GM21786 (cell line): ENCODE measurements at regions not wholly inside any gene's neighbourhood (a gene's known extent, or its start where the extent isn't known, plus 50 kb on each side); places are given as distances from the start of the nearest gene placed in this dataset.
"Not testable (repeated sequence)": the region's sequence is repeated elsewhere in the genome, so short reads cannot be mapped to it uniquely, and the experiment has no call there.

Source experiments
- ATAC-seq: cut with Tn5 transposase; IDR thresholded peaks from one replicate; pipeline ENCODE4 v1.9.1; 2021; ENCODE audit not compliant: unreplicated experiment

DNA sequence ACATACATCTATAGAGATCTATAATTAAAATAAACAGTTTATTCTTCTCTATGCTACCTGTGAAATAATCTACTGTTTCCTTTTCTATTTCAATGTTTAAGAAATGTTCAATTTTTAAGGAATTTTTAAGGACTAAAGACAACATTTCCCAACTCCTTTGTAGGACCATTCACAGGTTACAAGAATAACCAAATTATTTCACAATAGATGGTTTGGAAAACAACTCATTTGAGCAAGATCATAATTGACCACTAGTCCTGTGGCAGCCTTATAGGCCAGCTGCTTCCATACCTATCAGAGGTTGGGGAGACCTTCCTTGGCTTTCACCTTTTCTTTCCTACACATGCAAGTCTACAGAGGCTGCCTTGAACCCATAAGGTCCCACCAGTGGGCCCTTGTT, 193.7 kb downstream of the TTC39B start:
- no peak for ATAC-seq

DNA sequence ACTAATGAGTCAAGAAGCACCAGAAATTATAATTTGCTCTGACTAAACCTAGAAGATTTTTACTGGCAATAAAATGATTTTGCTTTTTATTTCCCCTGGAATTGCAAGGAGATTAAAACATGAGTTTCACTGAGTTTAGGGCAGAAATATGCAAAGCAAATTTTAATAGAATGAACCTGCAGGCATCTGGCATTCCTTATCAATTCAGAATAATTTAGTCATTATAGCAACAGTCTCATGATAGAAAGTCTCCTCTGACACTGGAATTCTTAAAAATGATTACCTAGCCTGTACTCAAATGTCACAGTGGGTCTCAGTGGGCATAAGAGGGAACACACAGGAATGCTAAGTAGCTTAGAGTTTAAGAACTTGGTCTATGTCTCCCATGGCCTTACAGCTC, 195.9 kb downstream of the TTC39B start:
- ATAC-seq: no peak

DNA sequence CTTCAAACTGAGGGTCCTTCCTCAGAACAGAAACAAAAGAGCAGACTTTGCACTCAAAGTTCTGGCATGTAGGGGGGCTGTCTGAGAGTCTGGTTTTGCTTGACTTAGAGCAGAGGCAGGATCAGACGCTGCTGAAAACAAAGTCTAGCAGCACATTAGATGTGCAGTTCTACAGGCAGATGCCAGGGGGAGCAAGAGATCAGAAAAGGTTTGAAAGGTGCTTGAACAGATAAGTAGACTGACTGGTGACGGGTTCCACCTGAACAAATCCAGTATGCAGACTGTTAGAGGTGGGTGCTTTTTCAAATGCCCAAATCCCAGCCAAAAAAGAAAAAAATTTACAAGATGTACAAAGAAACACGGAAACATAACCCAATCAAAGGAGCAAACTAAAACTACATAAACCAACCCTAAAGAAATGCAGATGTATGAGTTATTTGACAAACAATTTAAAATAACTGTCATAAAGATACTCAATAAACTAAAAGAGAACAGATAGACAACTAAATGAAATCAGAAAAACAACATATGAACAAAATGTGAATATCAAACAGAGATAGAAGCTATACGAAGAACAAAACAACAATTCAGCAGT, 194.7 kb upstream of the FREM1 start:
- peak; percentile 89 for ATAC-seq

DNA sequence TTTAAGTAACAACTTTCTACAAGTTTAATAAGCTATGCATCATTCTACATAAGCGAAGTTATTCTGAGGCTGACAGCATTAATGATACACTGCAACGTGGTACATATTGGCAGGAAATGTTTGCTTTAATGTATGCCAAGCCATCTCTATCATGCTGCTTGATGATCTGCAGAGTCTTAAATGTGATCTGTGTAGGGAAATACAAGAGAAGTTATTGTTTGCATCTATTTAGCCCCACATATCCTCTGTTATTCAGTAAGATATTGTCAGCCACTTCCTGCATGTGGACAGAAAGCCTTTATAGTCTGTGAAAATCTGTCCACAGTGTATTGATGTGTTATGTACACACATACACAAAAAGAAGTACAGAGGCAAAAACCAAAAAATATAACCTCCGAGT, 193.1 kb upstream of the FREM1 start:
- no peak for ATAC-seq

- ATAC-seq: no peak
Observed at GRCh38 chr9:15101095-15101494, 190.9 kb upstream of the FREM1 start.

DNA sequence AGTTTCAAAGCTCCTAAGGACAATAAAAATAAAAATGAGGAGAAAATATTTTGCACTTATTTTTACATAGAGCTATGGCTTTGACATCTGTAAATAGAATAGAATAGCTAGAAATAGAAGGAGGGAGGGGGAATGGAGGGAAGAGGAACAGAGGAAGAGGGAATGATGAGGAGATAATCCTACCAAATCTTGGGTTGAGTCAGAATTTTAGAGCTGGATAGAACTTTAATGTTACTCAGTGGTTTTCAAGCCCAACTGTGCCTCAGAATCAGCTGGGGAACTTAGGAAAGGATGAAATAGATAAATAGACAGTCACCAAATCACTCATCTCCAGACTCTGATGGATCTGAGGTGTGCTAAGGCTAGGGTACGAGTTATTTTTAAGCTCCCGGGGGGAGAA, 190.3 kb upstream of the FREM1 start:
- ATAC-seq: no peak

- ATAC-seq: no peak
Observed at GRCh38 chr9:15096972-15097371, 186.7 kb upstream of the FREM1 start.

DNA sequence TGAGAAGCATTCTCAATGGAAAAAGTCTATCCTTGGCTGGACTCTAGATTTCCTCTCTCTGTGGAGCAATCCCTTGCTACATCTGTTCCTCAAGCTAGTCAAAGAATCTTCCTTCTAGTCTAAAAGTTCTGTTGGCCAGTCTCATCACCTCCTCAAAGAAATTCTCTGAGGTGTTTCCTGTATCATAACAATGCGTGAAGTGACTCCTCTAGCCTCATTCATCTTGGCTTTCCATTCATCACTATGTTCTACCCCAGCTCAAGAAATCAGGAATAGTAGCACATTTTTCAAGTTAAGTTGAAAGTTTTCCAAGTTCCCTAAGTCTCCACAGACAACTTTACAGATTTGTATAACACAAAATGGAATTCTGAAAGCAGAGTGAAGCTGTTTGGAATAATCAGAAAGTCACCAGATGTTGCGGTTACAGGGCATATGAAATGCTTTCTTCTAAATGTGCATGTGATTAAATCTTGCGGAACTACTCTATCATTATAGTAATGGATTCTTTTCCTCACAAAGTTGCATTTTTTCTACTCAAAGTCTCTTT, 176.6 kb upstream of the FREM1 start:
- ATAC-seq: no peak

DNA sequence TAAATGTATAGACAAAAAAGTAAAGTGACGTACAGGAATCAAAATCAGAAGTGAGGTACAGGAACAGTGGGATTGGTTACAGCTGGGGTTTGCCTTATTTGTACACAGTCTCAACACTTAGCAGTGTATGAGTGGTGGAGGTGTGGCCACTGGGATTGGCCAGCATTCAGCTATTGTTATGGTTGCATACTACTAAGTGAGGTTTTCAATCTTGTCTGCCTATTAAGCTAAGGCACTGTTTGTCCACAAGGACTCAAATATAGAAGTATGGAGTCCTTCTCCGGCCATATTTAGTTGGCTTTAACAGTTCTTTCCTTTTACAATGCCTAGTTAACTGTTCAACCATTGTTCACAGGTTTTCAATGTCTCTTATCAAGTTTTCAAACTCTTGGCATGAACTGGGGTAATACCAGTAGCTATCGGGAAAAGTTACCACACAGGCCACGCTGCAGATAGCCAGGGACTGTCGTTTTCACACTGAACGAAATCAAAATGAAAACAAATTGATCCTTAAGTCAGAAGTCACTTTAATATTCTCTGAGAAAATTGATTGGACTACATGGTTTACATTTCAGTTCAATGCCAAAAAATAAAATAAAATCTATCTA, 176.0 kb upstream of the FREM1 start:
- no peak for ATAC-seq

DNA sequence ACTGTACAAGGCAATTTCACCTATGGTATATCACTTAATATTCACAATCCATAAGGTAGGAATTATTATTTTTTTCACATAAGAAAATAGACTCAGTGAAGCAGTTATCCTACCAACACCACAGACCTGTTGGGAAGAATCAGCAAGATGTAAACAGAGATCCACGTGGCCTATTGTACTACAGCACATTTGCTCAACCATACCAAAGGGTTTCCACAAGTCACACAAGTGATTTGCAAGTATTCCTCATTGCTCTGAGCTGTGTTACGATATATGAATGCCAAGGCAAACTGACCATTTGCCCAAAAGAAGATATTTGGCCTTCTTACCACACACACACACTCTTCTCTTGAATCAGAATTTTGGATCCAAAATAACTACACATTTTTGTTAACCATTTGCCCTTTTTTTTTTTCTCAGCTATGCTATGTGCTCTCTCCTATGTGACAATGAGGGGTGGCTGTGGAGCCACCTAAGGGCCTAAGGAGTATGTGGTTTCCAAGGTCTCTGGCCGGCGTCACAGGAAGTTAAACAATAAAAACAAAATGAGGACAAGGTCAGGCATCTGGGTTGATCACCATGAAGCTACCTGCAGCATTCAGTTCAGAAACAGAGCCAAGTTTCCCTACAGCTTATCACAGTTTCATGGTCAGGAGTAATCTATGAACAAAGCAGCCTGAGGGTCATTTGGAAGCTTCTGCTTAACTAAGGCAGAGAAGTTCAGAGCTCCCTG, 171.0 kb upstream of the FREM1 start:
- no peak for ATAC-seq

- ATAC-seq: no peak
Observed at GRCh38 chr9:15080401-15080800, 170.2 kb upstream of the FREM1 start.

DNA sequence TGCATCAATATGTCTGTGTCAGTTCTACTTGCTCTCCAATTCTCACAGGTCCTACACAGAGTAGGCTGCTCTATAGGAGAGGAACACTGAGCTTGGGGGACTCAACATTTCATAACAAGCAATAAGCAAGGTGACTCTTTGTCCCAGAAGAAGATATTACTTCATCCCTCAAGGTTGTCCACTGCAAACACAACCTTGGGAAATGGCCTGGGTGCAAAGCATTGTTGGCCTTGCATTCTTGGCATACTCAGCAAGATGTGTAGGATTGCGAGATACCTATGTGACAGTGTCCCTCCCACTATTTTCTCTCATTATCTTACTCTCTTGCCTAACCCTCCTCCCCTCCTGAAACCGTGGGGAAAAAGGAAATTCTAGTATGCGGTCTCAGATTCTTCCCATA, 169.8 kb upstream of the FREM1 start:
- no peak for ATAC-seq

- ATAC-seq: no peak
Observed at GRCh38 chr9:15077946-15078729, 167.9 kb upstream of the FREM1 start.

DNA sequence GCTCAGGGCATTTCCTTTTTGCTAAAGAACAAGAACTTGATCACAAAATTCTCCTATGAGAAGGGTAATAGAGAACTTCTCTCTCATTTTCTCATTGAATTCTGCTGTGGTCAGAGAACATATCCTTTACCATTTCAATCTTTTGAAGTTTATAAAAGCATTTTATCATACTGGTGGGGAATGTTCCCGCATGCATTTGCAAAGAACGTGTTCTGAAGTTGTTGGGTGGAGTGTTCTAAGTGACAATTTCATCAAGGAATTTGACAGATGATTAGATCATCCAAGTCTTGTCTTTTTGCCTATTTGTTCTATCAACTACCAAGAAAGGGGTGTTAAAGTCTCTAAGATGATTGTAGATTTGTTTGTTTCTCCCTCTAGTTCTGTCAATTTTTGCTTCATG, 163.4 kb upstream of the FREM1 start:
- no peak for ATAC-seq

- ATAC-seq: no peak
Observed at GRCh38 chr9:15070716-15071115, 160.5 kb upstream of the FREM1 start.

GRCh38 chr9:15069106-15069505, 158.9 kb upstream of the FREM1 start:
- ATAC-seq: no peak

- ATAC-seq: no peak
Observed at GRCh38 chr9:15068261-15068660, 158.0 kb upstream of the FREM1 start.

DNA sequence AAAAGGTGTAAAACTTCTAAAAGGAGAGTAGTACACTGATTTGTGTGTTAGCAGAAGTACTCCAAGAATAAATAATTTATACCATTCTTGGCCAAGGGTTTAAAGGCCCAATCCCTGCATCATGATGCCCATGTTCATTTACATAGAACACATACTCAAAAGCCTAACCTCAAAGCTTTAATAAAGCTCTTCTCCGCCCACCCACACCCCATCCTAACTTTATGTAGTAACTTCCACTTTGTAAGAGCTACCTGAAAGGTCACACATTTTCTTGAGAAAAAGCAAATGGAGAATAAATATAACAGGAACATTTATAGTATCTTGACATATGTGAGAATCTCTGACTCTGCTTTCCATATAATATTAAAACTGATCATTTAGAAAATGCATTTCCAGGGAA, 148.8 kb upstream of the FREM1 start:
- ATAC-seq: no peak

- no peak for ATAC-seq
Observed at GRCh38 chr9:15058236-15058635, 148.0 kb upstream of the FREM1 start.

DNA sequence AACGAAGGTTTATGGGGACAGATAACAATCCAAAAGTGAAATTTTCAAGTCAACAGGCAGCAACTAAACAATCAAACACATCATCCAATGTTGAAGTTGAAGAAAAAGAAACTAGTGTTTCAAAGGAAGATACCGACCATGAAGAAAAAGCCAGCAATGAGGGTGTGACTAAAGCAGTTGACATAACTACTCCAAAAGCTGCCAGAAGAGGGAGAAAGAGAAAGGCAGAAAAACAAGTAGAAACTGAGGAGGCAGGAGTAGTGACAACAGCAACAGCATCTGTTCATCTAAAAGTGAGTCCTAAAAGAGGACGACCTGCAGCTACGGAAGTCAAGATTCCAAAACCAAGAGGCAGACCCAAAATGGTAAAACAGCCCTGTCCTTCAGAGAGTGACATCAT, 145.1 kb upstream of the FREM1 start:
- not testable (repeated sequence) for ATAC-seq

- no peak for ATAC-seq
Observed at GRCh38 chr9:15048772-15049171, 138.5 kb upstream of the FREM1 start.
